Skin epidermis (tissue), 12 donors: ENCODE measurements at regions not wholly inside any gene's neighbourhood (a gene's known extent, or its start where the extent isn't known, plus 50 kb on each side); places are given as distances from the start of the nearest gene placed in this dataset.
A peak's percentile ranks its signal among the peaks of the same experiment; 100 is the strongest.
"Not testable (repeated sequence)": the region's sequence is repeated elsewhere in the genome, so short reads cannot be mapped to it uniquely, and the experiment has no call there.

ENCODE experiments used
- H3K27ac ChIP-seq, 21 experiments: fragments of 200-600 bp; sonication (generic) in 11 of 21; one replicate each; pipeline ENCODE4 v1.5.0; 2020; ENCODE audit warnings: mild to moderate bottlenecking in 3 of 21, inconsistent platforms in 2 of 21, moderate library complexity in 2 of 21
- H3K4me3 ChIP-seq, 7 experiments: fragments of 200-600 bp; sonication (generic) in 2 of 7; one replicate each; pipeline ENCODE4 v1.5.0; 2020; ENCODE audit warnings: inconsistent platforms in 2 of 7, mild to moderate bottlenecking in 2 of 7, moderate library complexity in 1 of 7

DNA sequence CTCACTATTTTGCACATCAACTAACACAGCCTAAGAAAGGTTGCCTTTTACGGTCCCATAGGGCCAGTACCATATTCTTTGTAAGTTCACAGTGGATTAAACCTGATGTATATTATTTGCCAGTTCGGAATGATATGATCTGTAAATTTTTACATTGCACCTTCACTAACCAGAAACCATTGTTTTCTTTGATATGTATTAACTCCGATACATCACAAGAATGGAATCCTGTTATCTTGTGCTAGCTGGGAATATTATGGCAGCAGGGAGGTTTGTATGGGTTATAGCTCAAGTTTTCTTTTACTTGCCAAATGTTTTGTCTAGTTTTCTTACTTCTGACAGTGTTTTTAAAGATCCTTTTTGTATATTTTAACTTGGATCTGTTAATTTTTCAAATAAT is 51.4 kb upstream of the S1PR1 start:
- no peak overlapping the region for H3K27ac ChIP-seq
- no peak overlapping the region for H3K4me3 ChIP-seq

DNA sequence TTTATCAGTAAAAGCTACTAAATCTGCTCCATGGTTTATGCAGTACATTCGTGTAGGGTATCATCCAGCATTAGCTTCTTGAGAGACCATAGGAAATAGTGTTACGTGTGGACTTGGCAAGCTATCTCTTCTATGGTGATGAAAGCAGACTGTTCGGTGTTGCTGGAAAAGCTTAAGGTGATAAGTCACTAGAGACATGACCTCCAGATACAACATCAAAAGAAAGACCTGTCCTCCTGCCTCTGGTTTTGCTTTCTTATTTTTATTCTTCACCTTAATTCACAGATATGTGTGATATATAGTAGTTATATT is 53.5 kb upstream of the S1PR1 start:
- Histone ChIP-seq H3K27ac (no peak overlapping the region), H3K4me3 (no peak overlapping the region)

DNA sequence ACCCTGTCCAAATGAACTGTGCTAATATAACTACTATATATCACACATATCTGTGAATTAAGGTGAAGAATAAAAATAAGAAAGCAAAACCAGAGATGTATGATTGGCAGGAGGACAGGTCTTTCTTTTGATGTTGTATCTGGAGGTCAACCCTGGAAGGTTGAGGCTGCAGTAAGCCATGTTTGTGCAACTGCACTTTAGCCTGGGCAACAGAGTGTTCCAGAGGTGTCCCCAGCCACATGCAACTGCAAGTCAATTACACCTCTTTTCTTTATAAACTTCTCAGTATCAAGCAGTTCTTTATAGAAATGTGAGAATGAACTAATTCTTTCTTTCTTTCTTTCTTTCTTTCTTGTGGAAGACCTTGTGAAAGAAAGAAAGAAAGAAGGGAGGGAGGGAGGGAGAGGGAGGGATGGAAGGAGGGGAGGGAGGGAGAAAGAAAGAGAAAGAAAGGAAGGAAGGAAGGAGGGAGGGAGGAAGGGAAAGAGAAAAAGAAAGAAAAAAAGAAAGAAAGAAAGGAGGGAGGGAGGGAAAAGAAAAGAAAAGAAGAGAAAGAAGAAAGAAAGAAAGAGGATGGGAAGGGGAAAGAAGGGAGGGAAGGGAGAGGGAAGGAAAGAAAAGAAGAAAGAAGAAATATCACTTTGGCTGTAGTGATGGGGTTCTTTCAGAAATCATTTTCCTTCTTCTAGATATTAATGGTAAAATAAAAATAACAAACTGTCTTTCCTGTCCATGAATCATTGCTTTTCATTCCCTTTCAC is 54.0 kb upstream of the S1PR1 start:
- Histone ChIP-seq H3K27ac (peak overlapping the region in 1 of 21 experiments; percentile 28), H3K4me3 (no peak overlapping the region)

DNA sequence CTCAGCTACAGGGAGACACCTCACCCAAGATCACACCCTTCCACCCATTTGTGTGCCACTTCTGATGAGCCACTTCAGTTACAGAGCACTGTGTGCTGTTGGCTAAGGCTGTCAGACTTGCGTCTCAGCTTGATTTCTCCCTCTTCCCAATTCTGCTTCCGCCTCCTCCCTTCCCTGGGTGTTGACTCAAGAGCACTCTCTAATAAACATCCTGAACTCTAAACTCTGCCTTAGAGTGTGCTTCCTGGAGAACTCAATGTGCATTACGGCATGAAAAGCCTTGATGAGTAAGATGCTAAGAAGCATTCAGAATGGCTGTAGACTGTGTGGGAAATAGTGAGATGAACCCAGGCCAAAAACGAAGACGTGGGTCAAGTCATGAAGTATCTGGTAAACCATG is 54.9 kb upstream of the S1PR1 start:
- H3K4me3 ChIP-seq: no peak overlapping the region
- H3K27ac ChIP-seq: peak overlapping the region in 2 of 21 experiments; percentile 9 to 24

DNA sequence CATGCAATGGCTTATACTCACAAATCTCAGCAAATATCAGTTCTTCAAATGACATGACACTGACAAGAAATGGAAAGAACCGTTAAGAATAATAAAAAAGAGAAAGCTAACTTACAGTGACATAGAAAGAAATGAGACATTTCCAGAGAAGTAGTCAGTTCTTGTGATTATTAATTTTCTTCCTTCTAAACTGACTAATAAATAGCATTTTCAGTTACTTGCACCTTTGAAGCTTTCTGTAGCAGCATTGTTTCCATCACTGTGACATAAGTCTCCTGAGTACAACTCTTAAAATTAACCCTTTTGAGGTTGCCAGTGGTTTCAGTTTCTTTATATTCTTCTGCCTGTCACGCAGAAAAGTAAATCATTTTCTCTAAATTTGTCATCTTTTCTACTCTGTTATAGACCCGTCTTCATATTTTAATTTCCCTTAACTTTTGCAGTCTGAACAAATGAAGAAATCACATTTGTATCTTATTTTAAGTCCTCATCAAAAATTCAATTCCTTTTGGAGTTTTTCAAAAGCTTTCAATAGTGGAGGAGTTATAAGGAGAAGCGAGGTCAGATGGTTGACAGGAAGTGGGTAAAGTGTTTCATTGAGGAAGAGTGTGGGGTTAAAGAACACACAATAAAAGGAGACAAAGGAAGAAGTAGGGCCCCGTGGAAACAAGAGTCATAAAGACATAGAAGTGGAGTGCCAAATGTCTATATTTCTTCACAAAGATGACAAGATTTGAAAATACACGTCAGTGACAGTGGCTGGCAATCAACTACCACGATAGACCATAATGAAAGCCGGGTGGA is 57.9 kb upstream of the S1PR1 start:
- peak overlapping the region in 3 of 21 experiments; percentile 24 to 34 (median 30) for H3K27ac ChIP-seq
- H3K4me3 ChIP-seq: no peak overlapping the region

DNA sequence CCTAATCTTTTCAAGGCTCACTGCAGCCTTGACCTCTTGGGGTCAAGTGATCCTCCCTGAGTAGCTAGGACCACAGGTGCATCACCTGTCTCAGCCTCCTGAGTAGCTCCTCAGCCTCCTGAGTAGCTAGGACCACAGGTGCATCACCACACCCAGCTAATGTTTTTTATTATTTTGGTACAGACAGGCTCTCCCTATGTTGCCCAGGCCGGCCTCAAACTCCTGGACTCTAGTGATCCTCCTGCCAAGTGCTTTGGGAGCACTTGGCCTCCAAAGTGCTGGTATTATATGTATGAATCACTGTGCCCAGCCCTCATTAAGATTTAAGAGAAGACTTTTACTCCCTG is 58.5 kb upstream of the S1PR1 start:
- H3K4me3 ChIP-seq: no peak overlapping the region
- peak overlapping the region in 1 of 21 experiments; percentile 30 for H3K27ac ChIP-seq

DNA sequence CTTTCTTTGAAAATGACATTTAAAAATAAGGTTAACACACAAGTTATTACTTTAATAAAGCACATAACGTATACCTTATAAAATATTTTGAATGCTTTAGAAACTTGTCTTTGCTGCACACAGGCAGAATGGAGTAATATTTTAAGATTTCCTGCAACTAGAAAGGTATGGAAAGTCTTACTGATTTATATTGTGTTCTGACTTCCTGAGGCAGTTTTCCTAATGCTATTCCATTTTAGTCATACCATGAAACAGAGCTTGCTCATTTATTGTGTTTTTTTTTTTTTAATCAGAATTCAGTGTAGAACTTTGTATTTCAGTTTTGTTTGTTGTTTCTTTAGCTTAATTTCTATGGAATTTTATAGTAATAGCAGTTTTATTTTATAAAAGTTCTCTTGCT is 60.9 kb upstream of the S1PR1 start:
- H3K4me3 ChIP-seq: no peak overlapping the region
- peak overlapping the region in 3 of 21 experiments; percentile 2 to 22 (median 20) for H3K27ac ChIP-seq

DNA sequence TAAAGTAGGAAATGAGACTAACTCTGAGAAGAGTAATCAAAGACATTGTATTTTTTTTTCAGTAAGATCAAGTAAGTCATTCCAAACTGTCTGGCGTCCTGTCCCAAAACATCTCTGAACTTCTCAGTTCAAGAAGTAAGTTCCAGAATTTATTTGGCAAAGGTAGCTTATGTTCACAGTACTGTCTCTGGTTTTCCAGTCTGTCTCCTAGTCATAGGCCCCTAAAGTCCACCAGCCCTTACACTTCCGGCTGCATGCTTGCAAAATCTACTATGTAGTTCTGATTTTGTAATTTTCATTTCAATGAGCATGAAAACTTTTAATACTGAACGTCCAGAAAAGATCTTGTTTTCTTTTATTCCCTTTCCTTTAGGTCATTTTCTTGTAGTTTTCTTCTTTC is 61.4 kb upstream of the S1PR1 start:
- Histone ChIP-seq H3K27ac (peak overlapping the region in 3 of 21 experiments; percentile 2 to 22 (median 20)), H3K4me3 (no peak overlapping the region)

DNA sequence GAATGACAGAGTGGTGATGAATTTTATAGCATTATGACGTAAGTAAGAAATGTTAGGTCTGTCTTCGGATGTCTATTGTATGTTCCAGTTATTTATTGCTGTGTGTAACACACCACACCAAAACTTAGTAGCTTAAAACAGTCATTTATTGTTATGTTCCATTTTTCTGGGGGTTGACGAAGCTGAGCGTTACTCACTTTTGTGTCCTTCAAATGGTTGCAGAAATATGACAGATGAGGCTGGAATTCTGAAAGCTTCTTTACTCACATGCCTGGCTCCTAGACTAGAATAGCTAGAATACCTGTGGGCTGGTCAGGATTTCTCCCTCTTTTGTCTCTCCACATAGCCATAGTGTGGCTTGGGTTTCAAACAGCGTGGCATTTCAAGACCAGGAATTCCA is 62.1 kb upstream of the S1PR1 start:
- Histone ChIP-seq H3K4me3 (no peak overlapping the region), H3K27ac (peak overlapping the region in 1 of 21 experiments; percentile 20)

DNA sequence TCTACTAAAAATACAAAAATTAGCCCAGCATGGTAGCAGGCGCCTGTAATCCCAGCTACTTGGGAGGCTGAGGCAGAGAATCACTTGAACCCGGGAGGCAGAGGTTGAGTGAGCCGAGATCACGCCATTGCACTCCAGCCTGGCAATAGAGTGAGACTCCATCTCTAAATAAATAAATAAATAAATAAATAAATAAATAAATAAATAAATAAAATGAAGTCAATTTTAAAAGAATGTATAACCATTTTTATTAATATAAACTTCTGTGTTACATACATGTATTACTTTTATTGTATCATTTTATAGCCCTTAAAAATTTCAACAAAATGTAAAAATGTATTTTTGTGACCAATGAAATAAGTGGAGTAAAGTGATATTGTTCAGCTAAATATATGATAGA is 62.5 kb upstream of the S1PR1 start:
- H3K4me3 ChIP-seq, H3K27ac ChIP-seq: not testable (repeated sequence)

DNA sequence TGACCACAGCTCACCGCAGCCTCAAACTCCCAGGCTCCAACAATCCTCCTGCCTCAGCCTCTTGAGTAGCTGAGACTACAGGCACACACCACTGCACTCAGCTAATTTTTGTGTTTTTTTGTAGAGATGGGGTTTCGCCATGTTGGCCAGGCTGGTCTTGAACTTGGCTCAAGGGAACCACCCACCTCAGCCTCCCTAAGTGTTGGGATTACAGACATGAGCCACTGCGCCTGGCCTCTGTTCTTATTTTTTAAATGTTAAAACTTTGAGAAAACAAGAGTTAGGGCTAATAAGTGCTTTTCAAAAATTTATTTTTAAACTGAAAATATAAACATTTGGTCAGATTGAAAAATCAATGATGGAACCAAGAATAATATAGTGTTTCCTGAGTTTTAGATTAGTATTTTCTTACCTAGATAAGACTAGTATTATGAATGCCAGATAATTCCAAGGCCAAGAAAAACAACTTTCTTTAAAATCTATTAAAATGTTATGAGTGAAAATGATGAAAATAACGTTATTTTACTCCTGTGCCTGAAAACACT is 66.2 kb upstream of the S1PR1 start:
- H3K27ac ChIP-seq: no peak overlapping the region
- H3K4me3 ChIP-seq: no peak overlapping the region

DNA sequence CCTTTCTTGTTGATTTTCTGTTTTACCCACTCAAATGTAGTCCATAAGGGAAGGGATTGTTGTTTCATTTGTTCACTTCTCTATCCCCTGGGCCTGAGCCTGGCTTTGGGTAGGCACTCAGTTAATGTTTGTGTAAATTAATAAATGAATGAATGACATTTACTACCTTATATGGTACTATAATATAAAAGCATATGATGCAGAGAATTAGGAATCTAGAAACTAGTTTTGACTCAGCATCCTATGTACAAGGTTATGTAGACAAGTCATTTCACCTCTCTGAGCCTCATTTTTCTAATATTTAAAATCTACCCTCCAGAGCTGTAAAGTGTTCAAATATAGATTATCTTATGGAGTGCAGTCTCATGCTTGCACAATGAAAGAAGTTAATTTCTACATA is 68.9 kb upstream of the S1PR1 start:
- H3K27ac ChIP-seq: no peak overlapping the region
- H3K4me3 ChIP-seq: no peak overlapping the region

DNA sequence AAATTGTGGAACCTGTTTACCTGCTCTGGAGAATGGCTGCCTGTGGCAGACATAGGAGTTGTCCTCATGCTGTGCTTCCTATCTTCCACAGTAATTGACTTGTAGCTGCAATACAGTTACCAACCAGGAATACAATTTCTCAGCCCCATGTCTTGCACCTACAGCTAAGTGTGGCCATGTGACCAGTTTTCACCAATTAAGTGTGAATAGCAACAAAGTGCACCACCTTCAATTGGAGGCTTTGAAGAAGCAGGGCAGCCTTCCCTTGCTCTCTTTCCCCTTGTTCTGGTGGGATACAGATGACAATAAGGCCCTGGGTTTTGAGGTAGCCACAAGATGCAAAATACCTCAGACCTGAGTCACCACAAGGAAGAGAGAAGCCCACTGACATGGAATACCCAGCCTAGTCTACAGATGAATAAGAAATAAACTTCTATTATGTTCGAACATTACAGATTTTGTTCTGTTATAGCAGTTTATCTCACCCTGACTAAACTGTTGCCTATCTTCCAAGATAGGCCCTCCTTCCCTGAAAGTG is 70.2 kb upstream of the S1PR1 start:
- Histone ChIP-seq H3K4me3 (no peak overlapping the region), H3K27ac (no peak overlapping the region)

DNA sequence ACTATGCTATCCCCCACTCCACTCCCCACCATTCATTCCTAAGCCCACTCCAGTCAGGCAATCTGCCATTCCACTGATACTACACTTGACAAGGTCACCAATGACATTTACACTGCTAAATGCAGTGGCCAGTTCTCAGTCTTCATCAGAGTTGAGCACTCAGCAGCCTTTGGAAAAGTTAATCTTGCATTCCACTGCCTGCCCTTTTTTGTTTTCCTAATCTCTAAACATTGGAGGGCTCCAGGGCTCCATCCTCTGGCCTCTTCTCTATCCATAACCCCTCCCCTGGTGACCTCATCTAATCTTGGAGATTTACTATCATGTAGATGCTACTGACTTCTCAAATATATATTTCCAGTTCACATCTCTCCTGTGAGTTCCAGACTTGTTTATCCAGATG is 70.9 kb upstream of the S1PR1 start:
- Histone ChIP-seq H3K4me3 (no peak overlapping the region), H3K27ac (no peak overlapping the region)

DNA sequence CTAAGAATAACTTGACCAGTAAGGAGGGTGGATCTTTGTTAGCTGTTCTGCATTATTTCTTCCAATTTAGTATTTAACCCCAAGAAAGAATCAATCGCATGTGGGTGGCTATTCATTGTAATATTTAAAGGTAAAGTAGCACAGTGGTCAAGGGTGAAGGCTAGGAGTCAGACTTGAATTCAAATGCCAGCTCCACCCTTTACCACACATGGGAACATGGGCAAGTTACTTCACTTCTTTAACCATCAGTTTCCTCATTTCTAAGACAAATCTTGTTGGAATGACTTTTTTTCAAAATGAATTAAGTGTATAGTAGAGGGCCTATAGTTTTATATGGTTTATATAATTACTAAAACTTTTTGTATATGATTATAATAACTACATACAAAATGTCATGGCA is 71.3 kb upstream of the S1PR1 start:
- no peak overlapping the region for H3K27ac ChIP-seq
- H3K4me3 ChIP-seq: no peak overlapping the region

DNA sequence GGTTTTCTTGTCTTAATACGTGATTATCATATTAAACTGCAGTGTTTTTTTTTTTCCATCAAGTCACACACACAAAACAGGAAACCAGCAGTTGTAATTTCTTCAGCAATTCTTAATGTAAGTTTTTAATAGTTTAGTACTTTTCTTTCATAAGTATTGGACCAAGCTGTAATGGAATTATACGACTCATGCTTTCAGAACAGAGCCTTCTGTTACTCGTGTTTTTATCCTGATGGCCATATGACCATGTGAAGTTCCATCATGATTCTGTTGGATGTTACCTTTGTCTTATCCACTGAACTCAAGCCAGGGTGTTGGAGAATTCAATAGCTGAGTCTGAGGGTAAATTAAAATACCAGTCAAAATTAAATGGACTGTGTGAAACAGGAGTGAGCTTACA is 72.0 kb upstream of the S1PR1 start:
- no peak overlapping the region for H3K4me3 ChIP-seq

DNA sequence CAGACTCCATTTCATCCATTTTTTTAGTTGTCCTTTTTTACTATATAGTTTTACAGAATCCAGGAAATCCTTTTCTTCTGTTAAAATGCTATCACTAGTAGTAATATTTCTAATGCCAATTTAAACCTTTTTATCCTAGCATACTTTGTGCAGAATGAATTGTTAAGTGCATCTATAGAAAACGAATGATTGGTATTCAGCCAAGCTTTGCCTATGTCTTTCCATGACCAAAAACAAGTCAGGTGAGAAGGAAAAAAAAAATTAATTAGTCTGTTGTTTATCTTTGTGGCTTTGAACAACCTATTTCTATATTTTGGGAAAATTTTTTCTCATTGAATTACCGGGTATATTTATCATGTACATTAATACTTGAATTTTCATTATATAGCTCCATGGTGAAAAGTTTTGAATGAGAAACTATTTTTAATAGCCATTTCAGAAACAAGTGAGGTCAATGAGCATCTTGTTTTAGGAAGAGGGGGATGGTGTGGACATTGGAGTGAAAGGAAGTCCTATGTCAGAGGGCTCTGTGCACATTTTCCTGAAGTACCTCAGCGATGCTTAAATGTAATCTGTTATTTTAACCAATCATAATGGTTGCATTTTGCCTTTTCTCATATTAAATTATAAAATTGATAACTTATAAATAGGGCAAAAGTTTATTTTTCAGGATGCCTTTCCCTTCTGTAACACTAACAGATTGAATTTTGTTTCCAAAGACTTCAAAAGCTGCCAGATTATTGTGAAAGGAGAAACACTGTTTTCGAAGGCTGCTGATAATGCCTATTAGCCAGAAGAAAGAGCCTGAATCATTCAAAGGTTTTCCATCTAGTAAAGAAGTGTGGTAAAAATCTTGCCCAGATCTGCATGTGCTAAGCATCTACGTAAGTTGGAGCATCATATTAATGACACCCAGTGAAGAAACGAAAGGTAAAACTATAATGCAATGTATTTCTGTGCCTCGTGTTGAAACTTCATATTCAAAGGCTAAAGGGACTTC is 73.8 kb upstream of the S1PR1 start:
- peak overlapping the region in 5 of 21 experiments; percentile 1 to 54 (median 50) for H3K27ac ChIP-seq
- no peak overlapping the region for H3K4me3 ChIP-seq

More for the DNA sequence above, 72.0 kb upstream of the S1PR1 start:
- H3K27ac ChIP-seq: no peak overlapping the region

DNA sequence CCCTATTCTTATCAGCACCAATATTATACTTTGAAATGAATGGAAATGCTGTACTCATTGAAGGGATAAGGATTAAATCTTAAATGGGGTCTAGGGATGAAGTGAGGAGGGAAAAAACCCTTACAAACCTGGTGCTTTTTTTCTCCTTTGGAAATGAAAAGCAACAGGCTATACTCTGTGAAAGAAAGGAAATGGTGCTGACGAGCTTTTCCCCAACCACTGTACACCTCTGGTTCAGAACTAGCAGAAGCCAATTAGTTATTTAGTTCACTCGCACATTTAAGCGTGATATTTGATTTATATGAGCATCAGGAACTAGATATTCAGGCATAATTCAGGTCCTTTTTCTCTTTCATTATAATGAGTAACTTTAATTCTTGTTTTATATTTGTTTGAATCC is 74.5 kb upstream of the S1PR1 start:
- H3K4me3 ChIP-seq: no peak overlapping the region
- peak overlapping the region in 4 of 21 experiments; percentile 16 to 51 (median 34) for H3K27ac ChIP-seq

DNA sequence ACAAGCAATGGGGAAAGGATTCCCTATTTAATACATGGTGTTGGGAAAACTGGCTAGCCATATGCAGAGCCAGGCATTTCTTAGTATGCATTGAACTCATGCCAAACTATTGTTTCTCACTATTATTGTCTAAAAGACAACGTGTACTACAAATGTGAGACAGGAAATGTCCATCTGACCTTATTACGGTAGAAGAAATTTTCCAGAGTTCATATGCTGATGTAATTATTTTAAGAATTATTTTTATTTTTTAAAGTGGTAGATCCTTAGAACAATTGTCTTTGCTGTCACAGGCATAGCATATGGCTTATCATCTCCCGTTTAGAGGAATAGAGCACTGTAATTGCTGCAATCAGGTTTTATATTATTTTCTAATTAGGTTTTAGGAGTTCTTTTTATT is 75.2 kb upstream of the S1PR1 start:
- H3K27ac ChIP-seq: peak overlapping the region in 3 of 21 experiments; percentile 20 to 51 (median 50)
- no peak overlapping the region for H3K4me3 ChIP-seq

DNA sequence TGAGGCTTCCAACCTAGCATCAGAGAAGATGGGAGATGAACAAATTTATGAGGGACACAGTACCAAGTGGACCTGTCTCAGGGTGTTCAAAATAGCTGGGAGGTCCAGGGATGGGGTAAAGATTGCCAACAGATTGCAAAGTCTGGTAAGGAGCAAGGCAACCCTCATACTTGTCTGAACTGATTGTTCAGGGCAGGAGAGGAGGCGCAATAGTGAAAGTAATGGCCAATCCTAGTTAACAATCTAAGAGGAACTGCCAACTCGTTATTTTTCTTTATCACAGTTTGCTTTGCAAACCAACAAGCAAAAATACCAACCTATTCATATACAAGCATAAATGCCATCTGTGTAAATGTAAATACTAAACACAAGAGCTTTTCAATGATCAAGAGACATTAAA is 78.4 kb upstream of the S1PR1 start:
- no peak overlapping the region for H3K4me3 ChIP-seq
- no peak overlapping the region for H3K27ac ChIP-seq
